Muscle of leg (tissue), 3 donors: ENCODE measurements at regions not wholly inside any gene's neighbourhood (a gene's known extent, or its start where the extent isn't known, plus 50 kb on each side); places are given as distances from the start of the nearest gene placed in this dataset.
"Not testable (repeated sequence)": the region's sequence is repeated elsewhere in the genome, so short reads cannot be mapped to it uniquely, and the experiment has no call there.

Source experiments
- DNase-seq: peaks from one replicate; pipeline ENCODE4 v3.0.0; 2013
- H3K27ac ChIP-seq: one replicate; pipeline ENCODE4 v1.5.1; 2013; ENCODE audit warnings: mild to moderate bottlenecking, low read length, control low read depth
- H3K27me3 ChIP-seq: one replicate; pipeline ENCODE4 v1.6.1; 2013; ENCODE audit warnings: low read length; ENCODE audit not compliant: control insufficient read depth, insufficient read depth
- H3K36me3 ChIP-seq: one replicate; pipeline ENCODE4 v1.6.1; 2013; ENCODE audit warnings: low read length; ENCODE audit not compliant: control insufficient read depth, insufficient read depth
- H3K4me1 ChIP-seq: one replicate; pipeline ENCODE4 v1.6.1; 2013; ENCODE audit warnings: low read length; ENCODE audit not compliant: control insufficient read depth, insufficient read depth
- H3K4me3 ChIP-seq: one replicate; pipeline ENCODE4 v1.5.1; 2013; ENCODE audit warnings: low read length, control low read depth
- H3K9me3 ChIP-seq: replicated peaks from 2 replicates; pipeline ENCODE4 v1.6.1; 2013; ENCODE audit warnings: low read depth, low read length; ENCODE audit not compliant: control insufficient read depth
- WGBS: methylation state at CpG from one replicate; pipeline ENCODE4 v1.1.5; 2013; ENCODE audit warnings: missing lambda C conversion rate; ENCODE audit not compliant: insufficient coverage; 5-methylcytosine and 5-hydroxymethylcytosine counted together

DNA sequence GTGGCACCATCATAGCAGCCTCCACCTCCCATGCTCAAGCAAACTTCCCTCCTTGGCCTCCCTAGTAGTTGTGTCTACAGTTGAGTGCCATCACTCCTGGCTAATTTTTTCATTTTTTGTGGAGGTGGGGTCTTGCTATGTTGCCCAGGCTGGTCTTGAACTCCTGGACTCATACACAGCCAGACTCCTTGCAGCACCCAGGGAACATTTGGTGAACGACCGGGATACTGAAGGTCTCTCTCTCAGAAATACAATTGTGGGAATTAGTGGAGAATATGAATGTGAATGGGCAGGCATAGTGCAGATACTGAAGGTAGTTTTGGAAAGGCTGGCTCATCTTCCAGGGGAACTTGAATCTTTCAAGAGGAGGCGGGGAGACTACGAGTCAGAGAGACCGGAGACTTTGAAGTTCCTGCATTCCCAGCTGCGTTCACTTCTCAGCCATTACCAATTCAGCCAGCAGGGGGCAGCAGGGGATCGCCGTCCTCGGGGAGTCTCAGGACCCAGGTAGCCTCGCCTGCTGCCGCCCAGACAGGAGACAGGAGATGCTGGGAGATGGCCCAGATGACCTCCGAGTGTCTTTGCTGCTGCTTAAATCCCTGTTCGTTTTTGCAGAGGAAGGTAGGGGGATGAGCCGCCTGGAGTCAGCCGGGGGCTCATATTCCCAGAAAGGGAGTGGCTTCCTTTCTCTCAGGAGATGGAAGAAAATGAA is 68.6 kb downstream of the HAPSTR1 start:
- peak; percentile 38 for DNase-seq
- Histone ChIP-seq H3K27ac (no peak overlapping the region), H3K27me3 (peaks cover 2% of the 10 kb centered on the region), H3K9me3 (no peaks in the 10 kb centered on the region), H3K4me3 (no peak overlapping the region), H3K4me1 (no peaks in the 10 kb centered on the region), H3K36me3 (no peaks in the 10 kb centered on the region)
- WGBS: 3% methylated on average over 11 of the region's 15 CpGs

DNA sequence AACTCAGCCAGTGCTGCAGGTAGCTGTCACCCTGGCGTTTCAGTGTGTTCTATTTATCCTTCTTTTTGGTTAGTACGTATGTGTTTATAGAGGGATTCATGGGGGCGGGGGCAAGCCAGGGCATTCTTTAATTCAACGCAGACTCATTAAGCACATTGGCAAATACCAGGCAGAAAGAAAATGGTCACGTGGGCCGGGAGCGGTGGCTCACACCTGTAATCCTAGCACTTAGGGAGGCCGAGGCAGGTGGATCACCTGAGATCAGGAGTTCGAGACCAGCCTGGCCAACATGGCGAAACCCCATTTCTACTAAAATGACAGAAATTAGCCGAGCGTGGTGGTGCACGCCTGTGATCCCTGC is 69.1 kb downstream of the HAPSTR1 start:
- Histone ChIP-seq H3K4me1 (no peaks in the 10 kb centered on the region), H3K27me3 (no peaks in the 10 kb centered on the region), H3K9me3 (no peaks in the 10 kb centered on the region), H3K27ac (no peak overlapping the region), H3K4me3 (no peak overlapping the region), H3K36me3 (no peaks in the 10 kb centered on the region)
- no peak for DNase-seq
- WGBS: 82% methylated on average over 10 of the region's 13 CpGs

DNA sequence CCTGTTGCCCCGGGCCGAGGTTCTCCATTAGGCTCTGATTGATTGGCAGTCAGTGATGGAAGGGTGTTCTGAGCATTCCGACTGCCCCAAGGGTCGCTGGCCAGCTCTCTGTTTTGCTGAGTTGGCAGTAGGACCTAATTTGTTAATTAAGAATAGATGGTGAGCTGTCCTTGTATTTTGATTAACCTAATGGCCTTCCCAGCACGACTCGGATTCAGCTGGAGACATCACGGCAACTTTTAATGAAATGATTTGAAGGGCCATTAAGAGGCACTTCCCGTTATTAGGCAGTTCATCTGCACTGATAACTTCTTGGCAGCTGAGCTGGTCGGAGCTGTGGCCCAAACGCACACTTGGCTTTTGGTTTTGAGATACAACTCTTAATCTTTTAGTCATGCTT is 74.2 kb downstream of the HAPSTR1 start:
- Histone ChIP-seq H3K36me3 (no peaks in the 10 kb centered on the region), H3K4me1 (no peaks in the 10 kb centered on the region), H3K4me3 (no peak overlapping the region), H3K9me3 (no peaks in the 10 kb centered on the region), H3K27ac (no peak overlapping the region), H3K27me3 (no peaks in the 10 kb centered on the region)
- 60% methylated on average over 9 of the region's 10 CpGs for WGBS
- no peak for DNase-seq

DNA sequence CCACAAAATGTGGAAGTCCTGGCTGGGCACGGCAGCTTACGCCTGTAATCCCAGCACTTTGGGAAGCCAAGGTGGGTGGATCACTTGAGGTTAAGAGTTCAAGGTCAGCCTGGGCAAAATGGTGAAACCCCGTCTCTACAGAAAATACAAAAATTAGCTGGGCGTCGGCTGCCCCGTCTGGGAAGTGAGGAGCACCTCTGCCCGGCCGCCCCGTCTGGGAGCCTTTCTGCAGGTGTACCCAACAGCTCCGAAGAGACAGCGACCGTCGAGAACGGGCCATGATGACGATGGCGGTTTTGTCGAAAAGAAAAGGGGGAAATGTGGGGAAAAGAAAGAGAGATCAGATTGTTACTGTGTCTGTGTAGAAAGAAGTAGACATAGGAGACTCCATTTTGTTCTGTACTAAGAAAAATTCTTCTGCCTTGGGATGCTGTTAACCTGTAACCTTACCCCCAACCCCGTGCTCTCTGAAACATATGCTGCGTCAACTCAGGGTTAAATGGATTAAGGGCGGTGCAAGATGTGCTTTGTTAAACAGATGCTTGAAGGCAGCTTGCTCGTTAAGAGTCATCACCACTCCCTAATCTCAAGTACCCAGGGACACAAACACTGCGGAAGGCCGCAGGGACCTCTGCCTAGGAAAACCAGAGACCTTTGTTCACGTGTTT is 75.0 kb downstream of the HAPSTR1 start:
- H3K36me3 ChIP-seq, H3K27ac ChIP-seq, DNase-seq, H3K9me3 ChIP-seq, H3K27me3 ChIP-seq, H3K4me1 ChIP-seq, H3K4me3 ChIP-seq: not testable (repeated sequence)
- 86% methylated on average over 9 of the region's 24 CpGs for WGBS

DNA sequence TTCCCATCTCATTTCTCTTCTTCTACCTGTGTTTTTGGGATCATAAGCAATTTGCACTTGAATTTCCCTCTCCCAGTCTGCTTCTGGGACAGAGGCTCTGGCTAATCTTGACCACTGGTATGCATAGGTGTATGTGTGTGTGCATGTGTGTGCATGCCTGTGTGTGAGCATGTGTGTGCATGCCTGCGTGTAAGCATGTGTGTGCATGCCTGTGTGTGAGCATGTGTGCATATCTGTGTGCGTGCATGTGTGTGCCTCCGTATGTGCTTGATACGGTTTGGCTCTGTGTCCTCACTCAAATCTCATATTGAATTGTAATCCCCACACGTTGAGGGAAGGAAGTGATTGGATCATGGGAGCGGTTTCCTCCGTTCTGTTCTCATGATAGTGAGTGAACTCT is 77.7 kb downstream of the HAPSTR1 start:
- DNase-seq: no peak
- no peak overlapping the region for H3K4me3 ChIP-seq
- no CpG with 5 or more reads among the region's 7 CpGs for WGBS

GRCh38 chr16:9170470-9170869 is 79.0 kb downstream of the HAPSTR1 start:
- DNase-seq: no peak
- Histone ChIP-seq H3K4me1 (no peaks in the 10 kb centered on the region), H3K9me3 (no peaks in the 10 kb centered on the region), H3K36me3 (no peaks in the 10 kb centered on the region), H3K4me3 (no peak overlapping the region), H3K27ac (no peak overlapping the region), H3K27me3 (no peaks in the 10 kb centered on the region)
- WGBS: 83% methylated on average over 7 of the region's 12 CpGs

More for the DNA sequence above, 77.7 kb downstream of the HAPSTR1 start:
- Histone ChIP-seq H3K36me3 (no peaks in the 10 kb centered on the region), H3K27me3 (no peaks in the 10 kb centered on the region), H3K4me1 (no peaks in the 10 kb centered on the region), H3K27ac (no peak overlapping the region), H3K9me3 (no peaks in the 10 kb centered on the region)

DNA sequence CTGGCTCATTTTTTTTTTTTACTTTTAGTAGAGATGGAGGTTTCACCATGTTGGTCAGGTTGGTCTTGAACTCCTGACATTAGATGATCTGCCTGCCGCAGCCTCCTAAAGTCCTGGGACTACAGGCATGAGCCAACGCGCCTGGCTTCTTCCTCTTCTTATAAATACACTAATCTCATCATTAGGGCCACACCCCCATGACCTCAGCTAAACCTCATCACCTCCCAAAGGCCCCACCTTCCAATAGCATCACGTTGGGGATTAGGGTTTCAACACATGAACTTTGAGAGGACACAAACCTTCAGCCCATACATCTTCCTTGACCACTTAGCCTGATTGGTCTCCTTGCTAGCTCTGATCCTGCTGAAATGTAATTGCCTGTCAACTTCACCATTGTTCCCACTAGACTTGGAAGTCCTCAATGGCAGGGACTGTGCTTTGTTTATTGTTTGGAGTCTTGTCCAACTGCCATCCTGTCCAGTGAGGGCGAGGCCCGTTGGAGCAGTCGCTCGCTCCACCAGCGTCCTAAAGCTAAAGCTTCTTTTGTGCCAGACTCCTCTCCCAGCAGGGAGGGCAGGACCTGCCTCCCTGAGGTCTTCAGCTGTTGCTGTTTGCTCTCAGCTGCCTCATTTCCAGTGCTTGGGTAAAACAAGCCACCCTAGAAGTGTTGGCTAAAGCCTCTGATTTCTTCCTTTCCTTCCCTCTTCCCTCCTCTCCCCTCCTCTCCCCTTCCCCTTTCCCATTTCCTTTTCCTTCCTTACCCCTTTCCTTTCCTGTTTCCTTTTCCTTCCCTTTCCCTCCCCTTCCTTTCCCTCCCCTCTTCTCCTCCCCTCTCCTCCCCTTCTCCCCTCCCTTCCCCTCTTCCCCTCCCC is 85.3 kb downstream of the HAPSTR1 start:
- H3K4me3 ChIP-seq: no peak overlapping the region
- peaks cover 5% of the 10 kb centered on the region for H3K9me3 ChIP-seq
- no peak overlapping the region for H3K27ac ChIP-seq
- no peaks in the 10 kb centered on the region for H3K36me3 ChIP-seq
- DNase-seq: no peak
- WGBS: 47% methylated on average over 9 of the region's 9 CpGs
- H3K4me1 ChIP-seq: no peaks in the 10 kb centered on the region
- H3K27me3 ChIP-seq: no peaks in the 10 kb centered on the region

- Histone ChIP-seq H3K4me1 (no peaks in the 10 kb centered on the region), H3K4me3 (no peak overlapping the region), H3K27me3 (no peaks in the 10 kb centered on the region), H3K9me3 (peaks cover 5% of the 10 kb centered on the region), H3K27ac (no peak overlapping the region), H3K36me3 (no peaks in the 10 kb centered on the region)
- WGBS: 40% methylated on average over 1 of the region's 6 CpGs
- no peak for DNase-seq
Measured at GRCh38 chr16:9177861-9178260, 86.4 kb downstream of the HAPSTR1 start.

DNA sequence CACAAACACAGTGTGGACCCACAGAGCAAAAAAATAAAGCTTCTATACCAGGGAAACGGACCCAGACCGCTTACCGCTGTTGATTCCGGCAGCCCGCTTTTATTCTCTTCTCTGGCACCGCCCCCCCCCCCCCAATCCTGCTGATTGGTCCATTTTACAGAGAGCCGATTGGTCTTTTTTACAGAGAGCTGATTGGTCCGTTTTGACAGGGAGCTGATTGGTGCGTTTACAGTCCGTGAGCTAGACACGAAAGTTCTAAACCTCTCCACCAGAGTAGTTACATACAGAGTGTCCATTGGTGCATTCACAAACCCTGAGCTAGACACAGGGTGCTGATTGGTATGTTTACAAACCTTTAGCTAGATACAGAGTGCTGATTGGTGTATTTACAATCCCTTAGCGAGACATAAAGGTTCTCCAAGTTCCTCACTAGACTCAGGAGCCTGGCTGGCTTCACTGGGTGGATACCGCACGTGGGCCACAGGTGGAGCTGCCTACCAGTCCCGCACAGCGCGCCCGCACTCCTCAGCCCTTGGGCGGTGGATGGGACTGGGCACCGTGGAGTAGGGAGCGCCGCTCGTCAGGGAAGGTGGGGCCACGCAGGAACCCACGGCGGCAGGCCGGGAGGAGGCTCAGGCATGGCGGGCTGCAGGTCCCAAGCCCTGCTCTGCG is 92.4 kb downstream of the HAPSTR1 start:
- no peak overlapping the region for H3K4me3 ChIP-seq
- H3K36me3 ChIP-seq: no peaks in the 10 kb centered on the region
- H3K27me3 ChIP-seq: peaks cover 2% of the 10 kb centered on the region
- no peak for DNase-seq
- no peak overlapping the region for H3K27ac ChIP-seq
- no peaks in the 10 kb centered on the region for H3K4me1 ChIP-seq
- no peaks in the 10 kb centered on the region for H3K9me3 ChIP-seq
- 91% methylated on average over 18 of the region's 29 CpGs for WGBS

- Histone ChIP-seq H3K9me3 (no peaks in the 10 kb centered on the region), H3K4me3 (no peak overlapping the region), H3K36me3 (no peaks in the 10 kb centered on the region), H3K27ac (no peak overlapping the region), H3K27me3 (peaks cover 2% of the 10 kb centered on the region), H3K4me1 (no peaks in the 10 kb centered on the region)
- no peak for DNase-seq
- 70% methylated on average over 14 of the region's 33 CpGs for WGBS
Measured at GRCh38 chr16:9184354-9184690, 92.9 kb downstream of the HAPSTR1 start.
